CD4-positive, alpha-beta T cell treated with Interleukin-15 for 1 hour (primary cell): ENCODE measurements at regions not wholly inside any gene's neighbourhood (a gene's known extent, or its start where the extent isn't known, plus 50 kb on each side); places are given as distances from the start of the nearest gene placed in this dataset.

Experiments
- DNase-seq: peaks from one replicate; pipeline ENCODE4 v3.0.0-alpha.2; 2020

DNA sequence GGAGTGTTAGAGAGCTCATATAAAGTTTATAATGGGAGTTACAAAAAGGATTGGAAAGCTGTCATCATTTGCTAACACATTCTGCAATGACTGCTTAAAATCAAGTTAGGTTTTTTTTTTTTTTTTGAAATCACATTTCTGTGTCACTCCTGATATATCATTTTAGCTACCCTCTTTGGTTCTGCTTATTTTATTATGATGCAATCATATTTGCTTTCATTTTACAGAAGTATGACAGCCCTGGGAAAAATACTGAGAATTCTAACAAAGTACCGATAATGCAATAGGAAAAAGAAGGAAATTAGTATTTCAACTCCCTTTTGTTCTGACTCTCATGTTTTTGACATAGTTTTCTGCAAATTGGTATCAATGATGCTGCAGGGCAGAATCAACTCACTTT, 71.6 kb upstream of the MDGA2 start:
- no peak for DNase-seq

DNA sequence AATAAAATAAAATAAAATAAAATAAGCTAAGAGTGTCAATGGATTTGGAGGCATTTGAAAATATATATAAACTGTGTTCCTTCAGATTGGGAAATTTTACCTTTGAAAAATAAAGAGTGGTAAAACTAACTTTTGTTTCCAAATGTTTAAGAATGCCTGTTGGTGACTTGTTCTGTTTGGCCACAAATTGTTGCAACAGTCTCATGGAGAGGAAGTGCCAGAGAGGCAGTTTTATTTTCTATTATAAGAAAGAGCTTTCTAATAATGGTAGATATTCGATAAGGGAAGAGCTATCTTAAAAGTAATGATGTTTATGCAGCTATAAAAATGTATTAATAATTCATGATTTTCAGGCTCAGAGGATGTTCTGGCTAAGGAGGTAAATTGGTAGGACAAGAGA, 68.8 kb upstream of the MDGA2 start:
- DNase-seq, result no peak

DNA sequence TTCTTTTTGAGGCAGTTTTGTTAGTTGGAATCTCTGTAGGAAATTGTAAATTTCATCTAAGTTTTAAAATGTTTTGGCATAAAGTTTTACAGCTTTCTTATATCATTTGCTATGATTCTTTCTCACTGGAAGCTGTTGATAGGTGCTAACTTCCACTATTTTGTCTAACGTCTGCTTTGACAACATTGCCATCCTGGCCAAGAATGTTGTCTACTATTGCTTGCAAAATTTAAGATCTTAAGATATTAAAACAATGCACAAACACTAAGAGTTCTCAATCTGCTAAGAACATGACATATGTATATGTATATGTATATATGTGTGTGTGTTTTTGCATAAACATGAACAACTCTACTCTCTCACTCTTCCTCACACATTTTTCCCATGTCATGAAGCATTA, 64.1 kb upstream of the MDGA2 start:
- DNase-seq, result no peak

DNA sequence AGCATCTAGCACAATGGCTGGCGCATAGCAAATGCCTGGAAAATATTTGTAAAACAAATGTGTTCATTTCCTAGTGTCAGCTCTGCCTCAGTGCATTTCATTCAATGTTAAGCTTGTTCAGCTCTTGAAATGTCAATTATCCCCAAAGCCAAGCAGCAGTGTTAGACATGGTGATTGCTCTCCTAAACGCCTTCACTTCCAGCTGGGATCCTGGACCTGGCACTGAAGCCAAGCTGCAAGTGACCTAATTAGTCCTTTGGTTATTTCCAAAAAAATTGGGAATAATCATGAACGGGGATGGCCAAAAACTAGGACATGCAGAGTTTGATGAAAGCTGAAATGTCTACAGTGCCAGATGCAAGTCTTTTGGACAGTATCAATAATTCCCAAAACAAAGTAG, 54.9 kb upstream of the MDGA2 start:
- DNase-seq, result no peak
